Liver (tissue), 7 donors: ENCODE measurements at regions not wholly inside any gene's neighbourhood (a gene's known extent, or its start where the extent isn't known, plus 50 kb on each side); places are given as distances from the start of the nearest gene placed in this dataset.
A peak's percentile ranks its signal among the peaks of the same experiment; 100 is the strongest.

Experiments used
- DNase-seq: peaks from one replicate; pipeline ENCODE4 v3.0.0-alpha.2; 2017; ENCODE audit warnings: low spot score
- H3K27ac ChIP-seq, 2 donors: one replicate each; pipeline ENCODE4 v1.7.0; 2013; ENCODE audit warnings: inconsistent platforms in 2 of 2, low read length in 2 of 2, control low read depth in 1 of 2, low read depth in 1 of 2, mild to moderate bottlenecking in 1 of 2
- H3K27me3 ChIP-seq, 4 donors: one replicate each; pipeline versions ENCODE4 v1.6.1 to v1.7.0; 2013; ENCODE audit warnings: low read length in 3 of 4, inconsistent platforms in 1 of 4, mild to moderate bottlenecking in 1 of 4, moderate library complexity in 1 of 4; ENCODE audit not compliant: control insufficient read depth in 4 of 4, insufficient read depth in 4 of 4
- H3K36me3 ChIP-seq, 4 donors: one replicate each; pipeline versions ENCODE4 v1.6.1 to v1.7.0; 2013; ENCODE audit warnings: low read length in 3 of 4, mild to moderate bottlenecking in 3 of 4, low read depth in 1 of 4, moderate library complexity in 1 of 4; ENCODE audit not compliant: control insufficient read depth in 4 of 4, insufficient read depth in 3 of 4
- H3K4me1 ChIP-seq, 4 donors: one replicate each; pipeline versions ENCODE4 v1.6.1 to v1.7.0; 2013; ENCODE audit warnings: low read length in 3 of 4, mild to moderate bottlenecking in 3 of 4, moderate library complexity in 1 of 4; ENCODE audit not compliant: control insufficient read depth in 4 of 4, insufficient read depth in 4 of 4
- H3K4me3 ChIP-seq, 3 donors: one replicate each; pipeline versions ENCODE4 v1.6.1 to v1.7.0; 2013; ENCODE audit warnings: low read length in 3 of 3, control low read depth in 1 of 3, low read depth in 1 of 3, mild to moderate bottlenecking in 1 of 3
- H3K9ac ChIP-seq, 2 donors: one replicate each; pipeline ENCODE4 v1.7.0; 2013; ENCODE audit warnings: low read length in 2 of 2, mild to moderate bottlenecking in 2 of 2, moderate library complexity in 2 of 2, control low read depth in 1 of 2, low read depth in 1 of 2
- H3K9me3 ChIP-seq, 4 donors: one replicate each; pipeline versions ENCODE4 v1.6.1 to v1.7.0; 2013; ENCODE audit warnings: low read length in 3 of 4; ENCODE audit not compliant: control insufficient read depth in 4 of 4
- FOXA1 ChIP-seq: IDR thresholded peaks from 2 replicates; pipeline ENCODE4 v1.6.1; 2016; ENCODE audit warnings: antibody characterized with exemption
- FOXA2 ChIP-seq: IDR thresholded peaks from 2 replicates; pipeline ENCODE4 v1.6.1; 2016; ENCODE audit warnings: antibody characterized with exemption
- GABPA ChIP-seq, 2 donors: IDR thresholded peaks in 1 of 2; conservative IDR thresholded peaks in 1 of 2; 2 replicates each; pipeline ENCODE4 v1.6.1; 2016; ENCODE audit warnings: antibody characterized with exemption in 2 of 2, mild to moderate bottlenecking in 1 of 2, moderate library complexity in 1 of 2
- HNF4A ChIP-seq, 2 donors: conservative IDR thresholded peaks; 2 replicates each; pipeline ENCODE4 v1.6.1; 2016; ENCODE audit warnings: antibody characterized with exemption in 2 of 2, mild to moderate bottlenecking in 2 of 2
- JUND ChIP-seq, 2 donors: IDR thresholded peaks; 2 replicates each; pipeline ENCODE4 v1.6.1; 2016; ENCODE audit warnings: antibody characterized with exemption in 2 of 2
- NR2F2 ChIP-seq: IDR thresholded peaks from 2 replicates; pipeline ENCODE4 v1.6.1; 2016; ENCODE audit warnings: antibody characterized with exemption
- RXRA ChIP-seq, 2 donors: IDR thresholded peaks; 2 replicates each; pipeline ENCODE4 v1.6.1; 2017 to 2018; ENCODE audit warnings: antibody characterized with exemption in 2 of 2, mild to moderate bottlenecking in 1 of 2
- SP1 ChIP-seq: IDR thresholded peaks from 2 replicates; pipeline ENCODE4 v1.6.1; 2018; ENCODE audit warnings: antibody characterized with exemption, mild to moderate bottlenecking
- YY1 ChIP-seq: IDR thresholded peaks from 2 replicates; pipeline ENCODE4 v1.6.1; 2016; ENCODE audit warnings: antibody characterized with exemption, mild to moderate bottlenecking
- WGBS: extraction: QIAGEN DNeasy Blood & Tissue Kit; methylation state at CpG from one replicate; pipeline ENCODE4 v1.1.7; 2013; 5-methylcytosine and 5-hydroxymethylcytosine counted together
- TF ChIP-seq, protein P1 (sequence below): IDR thresholded peaks from 2 replicates; pipeline ENCODE4 v1.6.1; 2016; ENCODE audit warnings: antibody characterized with exemption
- TF ChIP-seq, protein P2 (sequence below): IDR thresholded peaks from 2 replicates; pipeline ENCODE4 v1.6.1; 2016; ENCODE audit warnings: antibody characterized with exemption
- TF ChIP-seq, protein P3 (sequence below): IDR thresholded peaks from 2 replicates; pipeline ENCODE4 v1.6.1; 2016; ENCODE audit warnings: antibody characterized with exemption, mild to moderate bottlenecking
- TF ChIP-seq, protein P4 (sequence below): IDR thresholded peaks from 2 replicates; pipeline ENCODE4 v1.6.1; 2016; ENCODE audit warnings: antibody characterized with exemption
- donor health status: healthy.
- donor health status: healthy.
- donor health status: healthy.
- donor health status: healthy.

DNA sequence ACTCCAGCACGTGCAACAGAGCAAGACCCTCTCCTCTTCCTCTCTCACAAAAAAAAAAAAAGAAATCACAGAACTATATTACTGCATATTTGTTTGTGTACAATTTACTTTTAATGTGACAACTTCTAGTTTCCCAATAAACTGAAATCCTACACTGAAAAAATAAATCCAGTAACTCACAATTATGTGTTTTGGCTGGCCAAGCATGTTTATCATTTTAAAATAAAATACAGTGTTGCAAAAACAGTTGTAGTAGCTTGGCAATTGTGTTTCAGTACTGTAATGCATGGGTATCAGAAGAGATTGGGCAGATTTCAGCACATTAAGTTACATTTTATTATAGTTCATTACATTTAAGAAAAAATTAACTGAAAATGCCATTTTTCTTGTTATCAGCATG is 344.9 kb downstream of the ETS1 start (continued):
- TF ChIP-seq, protein P1, sequence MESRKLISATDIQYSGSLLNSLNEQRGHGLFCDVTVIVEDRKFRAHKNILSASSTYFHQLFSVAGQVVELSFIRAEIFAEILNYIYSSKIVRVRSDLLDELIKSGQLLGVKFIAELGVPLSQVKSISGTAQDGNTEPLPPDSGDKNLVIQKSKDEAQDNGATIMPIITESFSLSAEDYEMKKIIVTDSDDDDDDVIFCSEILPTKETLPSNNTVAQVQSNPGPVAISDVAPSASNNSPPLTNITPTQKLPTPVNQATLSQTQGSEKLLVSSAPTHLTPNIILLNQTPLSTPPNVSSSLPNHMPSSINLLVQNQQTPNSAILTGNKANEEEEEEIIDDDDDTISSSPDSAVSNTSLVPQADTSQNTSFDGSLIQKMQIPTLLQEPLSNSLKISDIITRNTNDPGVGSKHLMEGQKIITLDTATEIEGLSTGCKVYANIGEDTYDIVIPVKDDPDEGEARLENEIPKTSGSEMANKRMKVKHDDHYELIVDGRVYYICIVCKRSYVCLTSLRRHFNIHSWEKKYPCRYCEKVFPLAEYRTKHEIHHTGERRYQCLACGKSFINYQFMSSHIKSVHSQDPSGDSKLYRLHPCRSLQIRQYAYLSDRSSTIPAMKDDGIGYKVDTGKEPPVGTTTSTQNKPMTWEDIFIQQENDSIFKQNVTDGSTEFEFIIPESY, result no peak
- TF ChIP-seq, protein P2, sequence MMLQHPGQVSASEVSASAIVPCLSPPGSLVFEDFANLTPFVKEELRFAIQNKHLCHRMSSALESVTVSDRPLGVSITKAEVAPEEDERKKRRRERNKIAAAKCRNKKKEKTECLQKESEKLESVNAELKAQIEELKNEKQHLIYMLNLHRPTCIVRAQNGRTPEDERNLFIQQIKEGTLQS, result no peak

DNA sequence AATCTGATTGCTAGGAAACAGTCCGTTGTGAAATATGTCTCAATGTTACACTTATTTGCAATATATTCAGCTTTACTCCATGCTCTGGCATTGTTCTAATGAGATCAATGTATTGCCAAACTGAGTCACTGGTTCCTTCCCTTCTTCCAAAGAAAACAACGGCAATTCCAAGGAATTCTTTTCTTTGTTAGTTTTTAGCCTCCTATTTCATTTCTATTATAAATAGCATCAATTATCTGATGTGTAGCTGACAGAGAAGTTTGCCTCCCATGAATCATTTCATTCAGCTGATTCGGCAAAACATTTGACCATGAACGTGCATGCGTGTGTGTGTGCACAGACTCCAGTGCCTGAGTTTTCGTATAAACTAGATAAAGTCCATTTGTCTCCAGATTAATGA is 346.8 kb downstream of the ETS1 start:
- no peak for DNase-seq
- no peak overlapping the region for H3K9ac ChIP-seq
- H3K27me3 ChIP-seq, result no peaks in the 10 kb centered on the region
- TF ChIP-seq JUND (IDR thresholded peaks at IDR 0.05) (peak in 1 of 2 donors; percentile 29), RXRA (IDR thresholded peaks at IDR 0.05) (peak in 1 of 2 donors; percentile 35), HNF4A (conservative IDR thresholded peaks at IDR 0.05) (peak in 1 of 2 donors; percentile 48), FOXA1 (no peak)
- WGBS, result 51% methylated on average over 6 of the region's 6 CpGs
- H3K9me3 ChIP-seq, result no peaks in the 10 kb centered on the region
- H3K4me1 ChIP-seq, result peaks cover 0 to 10% (median 3%) of the 10 kb centered on the region in 4 donors
- H3K27ac ChIP-seq, result no peak overlapping the region
- no peaks in the 10 kb centered on the region for H3K36me3 ChIP-seq
- H3K4me3 ChIP-seq, result no peak overlapping the region

DNA sequence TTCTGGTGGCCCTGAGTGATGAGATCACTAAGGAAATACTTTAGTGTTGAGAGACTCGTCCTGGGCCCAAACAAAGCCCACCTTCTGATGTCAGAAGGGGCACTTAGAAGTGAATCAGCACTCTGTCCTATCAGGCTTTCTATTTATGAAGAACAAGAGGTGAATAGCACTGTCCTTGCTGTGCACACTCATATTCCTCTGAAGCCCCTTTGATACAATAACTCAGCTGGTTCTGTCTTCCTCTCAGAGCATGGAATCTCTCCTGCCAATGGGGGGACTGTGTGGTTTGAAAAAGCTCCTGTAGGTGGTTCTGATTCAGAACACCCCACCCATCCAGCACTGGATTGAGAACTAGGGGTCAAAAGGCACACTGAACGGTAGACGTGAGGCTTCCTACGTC is 348.1 kb downstream of the ETS1 start:
- Histone ChIP-seq H3K9ac (no peak overlapping the region), H3K4me1 (peaks cover 0 to 10% (median 3%) of the 10 kb centered on the region in 4 donors), H3K4me3 (no peak overlapping the region), H3K27ac (no peak overlapping the region), H3K27me3 (no peaks in the 10 kb centered on the region), H3K36me3 (no peaks in the 10 kb centered on the region), H3K9me3 (no peaks in the 10 kb centered on the region)
- no peak for TF ChIP-seq GABPA (IDR thresholded peaks at IDR 0.05 in 1 of 2, conservative IDR thresholded peaks at IDR 0.05 in 1 of 2)
- no peak for TF ChIP-seq NR2F2
- TF ChIP-seq SP1, result no peak
- TF ChIP-seq HNF4A (conservative IDR thresholded peaks at IDR 0.05), result no peak
- no peak for TF ChIP-seq RXRA (IDR thresholded peaks at IDR 0.05)
- no peak for TF ChIP-seq FOXA1
- no peak for TF ChIP-seq JUND (IDR thresholded peaks at IDR 0.05)
- TF ChIP-seq, protein P1, result no peak
- TF ChIP-seq, protein P3, sequence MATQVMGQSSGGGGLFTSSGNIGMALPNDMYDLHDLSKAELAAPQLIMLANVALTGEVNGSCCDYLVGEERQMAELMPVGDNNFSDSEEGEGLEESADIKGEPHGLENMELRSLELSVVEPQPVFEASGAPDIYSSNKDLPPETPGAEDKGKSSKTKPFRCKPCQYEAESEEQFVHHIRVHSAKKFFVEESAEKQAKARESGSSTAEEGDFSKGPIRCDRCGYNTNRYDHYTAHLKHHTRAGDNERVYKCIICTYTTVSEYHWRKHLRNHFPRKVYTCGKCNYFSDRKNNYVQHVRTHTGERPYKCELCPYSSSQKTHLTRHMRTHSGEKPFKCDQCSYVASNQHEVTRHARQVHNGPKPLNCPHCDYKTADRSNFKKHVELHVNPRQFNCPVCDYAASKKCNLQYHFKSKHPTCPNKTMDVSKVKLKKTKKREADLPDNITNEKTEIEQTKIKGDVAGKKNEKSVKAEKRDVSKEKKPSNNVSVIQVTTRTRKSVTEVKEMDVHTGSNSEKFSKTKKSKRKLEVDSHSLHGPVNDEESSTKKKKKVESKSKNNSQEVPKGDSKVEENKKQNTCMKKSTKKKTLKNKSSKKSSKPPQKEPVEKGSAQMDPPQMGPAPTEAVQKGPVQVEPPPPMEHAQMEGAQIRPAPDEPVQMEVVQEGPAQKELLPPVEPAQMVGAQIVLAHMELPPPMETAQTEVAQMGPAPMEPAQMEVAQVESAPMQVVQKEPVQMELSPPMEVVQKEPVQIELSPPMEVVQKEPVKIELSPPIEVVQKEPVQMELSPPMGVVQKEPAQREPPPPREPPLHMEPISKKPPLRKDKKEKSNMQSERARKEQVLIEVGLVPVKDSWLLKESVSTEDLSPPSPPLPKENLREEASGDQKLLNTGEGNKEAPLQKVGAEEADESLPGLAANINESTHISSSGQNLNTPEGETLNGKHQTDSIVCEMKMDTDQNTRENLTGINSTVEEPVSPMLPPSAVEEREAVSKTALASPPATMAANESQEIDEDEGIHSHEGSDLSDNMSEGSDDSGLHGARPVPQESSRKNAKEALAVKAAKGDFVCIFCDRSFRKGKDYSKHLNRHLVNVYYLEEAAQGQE, result no peak
- TF ChIP-seq FOXA2, result no peak
- TF ChIP-seq YY1, result no peak
- TF ChIP-seq, protein P4, sequence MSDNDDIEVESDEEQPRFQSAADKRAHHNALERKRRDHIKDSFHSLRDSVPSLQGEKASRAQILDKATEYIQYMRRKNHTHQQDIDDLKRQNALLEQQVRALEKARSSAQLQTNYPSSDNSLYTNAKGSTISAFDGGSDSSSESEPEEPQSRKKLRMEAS, result no peak
- 80% methylated on average over 4 of the region's 4 CpGs for WGBS
- no peak for DNase-seq
